KMS-11 (cell line): ENCODE measurements at regions not wholly inside any gene's neighbourhood (a gene's known extent, or its start where the extent isn't known, plus 50 kb on each side); places are given as distances from the start of the nearest gene placed in this dataset.
A peak's percentile ranks its signal among the peaks of the same experiment; 100 is the strongest.

Experiments used
- H2AFZ ChIP-seq: fragments of 200-600 bp; sonication (generic); 2 replicates; pipeline ENCODE4 v1.6.1; 2016; ENCODE audit warnings: antibody characterized with exemption, mixed run types, low read depth
- H3K27ac ChIP-seq: fragments of 200-600 bp; sonication (generic); 2 replicates; pipeline ENCODE4 v1.6.1; 2016; ENCODE audit warnings: mild to moderate bottlenecking, mixed run types
- H3K27me3 ChIP-seq: fragments of 200-600 bp; sonication (generic); 2 replicates; pipeline ENCODE4 v1.6.1; 2017; ENCODE audit warnings: mild to moderate bottlenecking, low read depth, mixed run types, moderate library complexity; ENCODE audit not compliant: insufficient read depth
- H3K36me3 ChIP-seq: fragments of 200-600 bp; sonication (generic); 2 replicates; pipeline ENCODE4 v1.6.1; 2017; ENCODE audit warnings: mild to moderate bottlenecking, mixed run types; ENCODE audit not compliant: insufficient read depth
- H3K4me1 ChIP-seq: fragments of 200-600 bp; sonication (generic); 2 replicates; pipeline ENCODE4 v1.6.1; 2016; ENCODE audit warnings: mild to moderate bottlenecking, low read depth, mixed run types; ENCODE audit not compliant: poor library complexity, severe bottlenecking
- H3K4me2 ChIP-seq: fragments of 200-600 bp; sonication (generic); 2 replicates; pipeline ENCODE4 v1.7.0; 2016; ENCODE audit warnings: mild to moderate bottlenecking, mixed run types
- H3K4me3 ChIP-seq: fragments of 200-600 bp; sonication (generic); IDR thresholded peaks from 2 replicates; pipeline ENCODE4 v1.6.1; 2017; ENCODE audit warnings: low read depth, low read length, mixed read lengths; ENCODE audit not compliant: insufficient read depth
- H3K79me2 ChIP-seq: fragments of 200-600 bp; sonication (generic); 2 replicates; pipeline ENCODE4 v1.6.1; 2016; ENCODE audit warnings: low read depth, mixed run types; ENCODE audit not compliant: insufficient read depth
- H3K9ac ChIP-seq: fragments of 200-600 bp; sonication (generic); 2 replicates; pipeline ENCODE4 v1.6.1; 2016; ENCODE audit warnings: mild to moderate bottlenecking, mixed run types
- H4K20me1 ChIP-seq: fragments of 200-600 bp; sonication (generic); 2 replicates; pipeline ENCODE4 v1.6.1; 2016; ENCODE audit warnings: mild to moderate bottlenecking, mixed run types; ENCODE audit not compliant: insufficient read depth
- CTCF ChIP-seq: fragments of 200-600 bp; sonication (generic); conservative IDR thresholded peaks from 2 replicates; pipeline ENCODE4 v1.6.1; 2017; ENCODE audit warnings: low read depth, mild to moderate bottlenecking, antibody characterized with exemption, low read length, moderate library complexity, mixed read lengths

- H3K27ac ChIP-seq, result no peak overlapping the region
- H3K79me2 ChIP-seq, result no peaks in the 10 kb centered on the region
- no peak overlapping the region for H3K4me2 ChIP-seq
- H3K27me3 ChIP-seq, result no peaks in the 10 kb centered on the region
- no peaks in the 10 kb centered on the region for H3K4me1 ChIP-seq
- no peak overlapping the region for H2AFZ ChIP-seq
- H4K20me1 ChIP-seq, result no peaks in the 10 kb centered on the region
- H3K36me3 ChIP-seq, result no peaks in the 10 kb centered on the region
- H3K4me3 ChIP-seq, result no peak overlapping the region
- no peak overlapping the region for H3K9ac ChIP-seq
- TF ChIP-seq CTCF, result no peak
These were observed 507.3 kb upstream of the KCNMB2 start for GRCh38 chr3:178028933-178029332.

DNA sequence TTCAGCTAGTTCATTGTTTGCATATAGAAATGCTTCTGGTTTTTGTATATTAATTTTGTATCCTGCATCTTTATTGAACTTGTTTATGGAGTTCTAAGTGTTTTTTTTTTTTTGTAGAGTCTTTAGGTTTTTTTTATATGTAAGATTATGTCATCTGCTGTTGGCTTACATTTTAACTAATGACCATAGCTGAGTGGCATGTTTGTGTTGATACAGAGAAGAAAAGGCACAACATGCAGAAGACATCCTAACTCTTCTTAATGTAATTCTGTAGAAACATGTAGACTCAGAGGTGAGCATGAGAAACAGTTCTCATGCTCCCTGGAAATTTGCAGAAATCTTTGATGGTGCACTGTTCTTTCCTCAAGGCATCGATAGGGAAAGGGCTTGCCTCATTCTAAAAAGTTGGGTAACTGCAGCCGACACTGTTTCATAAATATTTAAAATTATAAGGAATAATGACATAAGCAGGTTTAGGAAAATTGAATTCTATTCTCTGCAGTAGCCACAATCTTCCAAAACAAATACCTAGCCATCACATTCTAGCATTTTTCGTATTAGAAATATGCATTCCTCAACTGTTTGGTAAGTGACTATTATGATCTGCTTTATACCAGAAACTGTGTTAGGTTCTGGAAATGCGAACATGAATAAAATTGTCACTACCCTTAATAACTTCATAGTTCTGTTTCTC lies 499.6 kb upstream of the KCNMB2 start:
- H2AFZ ChIP-seq, result no peak overlapping the region
- TF ChIP-seq CTCF, result no peak
- H3K9ac ChIP-seq, result no peak overlapping the region
- H3K79me2 ChIP-seq, result no peaks in the 10 kb centered on the region
- H3K36me3 ChIP-seq, result no peaks in the 10 kb centered on the region
- H3K4me2 ChIP-seq, result no peak overlapping the region
- no peaks in the 10 kb centered on the region for H3K27me3 ChIP-seq
- no peaks in the 10 kb centered on the region for H3K4me1 ChIP-seq
- no peak overlapping the region for H3K4me3 ChIP-seq
- H3K27ac ChIP-seq, result no peak overlapping the region
- no peaks in the 10 kb centered on the region for H4K20me1 ChIP-seq

DNA sequence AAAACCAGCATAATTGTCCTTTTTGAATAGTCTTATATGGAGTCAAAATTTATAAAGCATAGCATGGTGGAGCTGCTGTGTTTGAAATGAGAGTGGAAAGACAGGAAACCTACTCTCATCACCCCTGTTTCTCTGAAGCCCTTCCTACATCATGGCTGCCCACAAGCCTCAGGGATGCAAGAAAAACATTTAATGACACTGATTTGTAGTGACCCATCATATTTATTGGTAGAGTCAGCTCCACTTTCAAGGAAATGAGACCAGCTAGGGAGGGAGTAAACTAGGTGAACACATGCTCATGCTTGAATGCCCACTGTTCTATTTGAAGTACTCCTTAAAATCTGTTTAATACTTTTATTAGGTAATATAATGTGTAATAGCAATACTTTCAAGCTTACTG lies 494.3 kb upstream of the KCNMB2 start:
- Histone ChIP-seq H3K4me2 (no peak overlapping the region), H3K9ac (no peak overlapping the region), H2AFZ (no peak overlapping the region), H3K27me3 (no peaks in the 10 kb centered on the region), H3K4me1 (peaks cover 6% of the 10 kb centered on the region), H4K20me1 (no peaks in the 10 kb centered on the region), H3K36me3 (no peaks in the 10 kb centered on the region), H3K27ac (no peak overlapping the region), H3K4me3 (no peak overlapping the region), H3K79me2 (no peaks in the 10 kb centered on the region)
- no peak for TF ChIP-seq CTCF

GRCh38 chr3:178042376-178042775 lies 493.9 kb upstream of the KCNMB2 start:
- TF ChIP-seq CTCF, result no peak
- Histone ChIP-seq H3K9ac (no peak overlapping the region), H3K4me1 (peaks cover 6% of the 10 kb centered on the region), H2AFZ (no peak overlapping the region), H3K27ac (no peak overlapping the region), H3K4me3 (no peak overlapping the region), H3K36me3 (no peaks in the 10 kb centered on the region), H3K4me2 (0 out of 2 replicates have a peak overlapping the region, but pooled peaks have one; percentile 1), H3K27me3 (no peaks in the 10 kb centered on the region), H3K79me2 (no peaks in the 10 kb centered on the region), H4K20me1 (no peaks in the 10 kb centered on the region)
